Mesendoderm (in vitro differentiated cells): ENCODE measurements at regions not wholly inside any gene's neighbourhood (a gene's known extent, or its start where the extent isn't known, plus 50 kb on each side); places are given as distances from the start of the nearest gene placed in this dataset.
A peak's percentile ranks its signal among the peaks of the same experiment; 100 is the strongest.

Experiments used
- DNase-seq: peaks from one replicate; pipeline ENCODE4 v3.0.0; 2013
- H2AK5ac ChIP-seq: 2 replicates; pipeline ENCODE4 v1.6.1; 2013; ENCODE audit warnings: low read length, inconsistent platforms
- H2BK120ac ChIP-seq: 2 replicates; pipeline ENCODE4 v1.6.1; 2013; ENCODE audit warnings: low read depth, mild to moderate bottlenecking, low read length, moderate library complexity, mixed read lengths
- H2BK15ac ChIP-seq: replicated peaks from 2 replicates; pipeline ENCODE4 v1.6.1; 2013; ENCODE audit warnings: low read depth, mild to moderate bottlenecking, moderate library complexity
- H2BK5ac ChIP-seq: 2 replicates; pipeline ENCODE4 v1.6.1; 2013; ENCODE audit warnings: low read length, inconsistent platforms
- H3K18ac ChIP-seq: 2 replicates; pipeline ENCODE4 v1.6.1; 2013; ENCODE audit warnings: mild to moderate bottlenecking, low read length, mixed read lengths
- H3K23ac ChIP-seq: one replicate; pipeline ENCODE4 v1.6.1; 2013; ENCODE audit warnings: low read length
- H3K27ac ChIP-seq: 2 replicates; pipeline ENCODE4 v1.5.1; 2013; ENCODE audit warnings: low read depth, mild to moderate bottlenecking, inconsistent platforms, low read length, moderate library complexity
- H3K27me3 ChIP-seq: 2 replicates; pipeline ENCODE4 v1.6.1; 2013; ENCODE audit warnings: low read length, control low read depth, mild to moderate bottlenecking, inconsistent platforms; ENCODE audit not compliant: insufficient read depth, poor library complexity
- H3K36me3 ChIP-seq: 2 replicates; pipeline ENCODE4 v1.6.1; 2013; ENCODE audit warnings: low read length, inconsistent platforms; ENCODE audit not compliant: control insufficient read depth, insufficient read depth
- H3K4ac ChIP-seq: one replicate; pipeline ENCODE4 v1.6.1; 2013; ENCODE audit warnings: low read depth, mild to moderate bottlenecking, low read length, moderate library complexity
- H3K4me1 ChIP-seq: 2 replicates; pipeline ENCODE4 v1.6.1; 2013; ENCODE audit warnings: low read depth, low read length, inconsistent platforms; ENCODE audit not compliant: control insufficient read depth
- H3K4me2 ChIP-seq: 2 replicates; pipeline ENCODE4 v1.6.1; 2013; ENCODE audit warnings: low read length
- H3K4me3 ChIP-seq: 2 replicates; pipeline ENCODE4 v1.5.1; 2013; ENCODE audit warnings: mild to moderate bottlenecking, low read length
- H3K56ac ChIP-seq: one replicate; pipeline ENCODE4 v1.6.1; 2013; ENCODE audit warnings: low read length
- H3K79me1 ChIP-seq: 2 replicates; pipeline ENCODE4 v1.6.1; 2013; ENCODE audit warnings: low read length, inconsistent platforms
- H3K79me2 ChIP-seq: 2 replicates; pipeline ENCODE4 v1.6.1; 2013; ENCODE audit warnings: mild to moderate bottlenecking, low read length; ENCODE audit not compliant: control insufficient read depth, insufficient read depth
- H3K9ac ChIP-seq: 2 replicates; pipeline ENCODE4 v1.6.1; 2013; ENCODE audit warnings: low read length, inconsistent platforms
- H4K5ac ChIP-seq: one replicate; pipeline ENCODE4 v1.6.1; 2013; ENCODE audit warnings: low read length
- H4K8ac ChIP-seq: one replicate; pipeline ENCODE4 v1.6.1; 2013; ENCODE audit warnings: low read depth, mild to moderate bottlenecking, control low read depth, low read length, moderate library complexity
- WGBS: extraction: QIAGEN DNeasy Blood & Tissue Kit; methylation state at CpG from one replicate; pipeline ENCODE4 v1.1.7; 2013; ENCODE audit warnings: low lambda C conversion rate, missing lambda C conversion rate; ENCODE audit not compliant: insufficient coverage; ENCODE audit errors: extremely low coverage; 5-methylcytosine and 5-hydroxymethylcytosine counted together

- H3K27ac ChIP-seq: no peak overlapping the region
- no peak overlapping the region for H3K4me2 ChIP-seq
- H3K4me3 ChIP-seq: no peak overlapping the region
- H2AK5ac ChIP-seq: no peak overlapping the region
- no peak overlapping the region for H3K4ac ChIP-seq
- H3K79me1 ChIP-seq: no peaks in the 10 kb centered on the region
- no peak overlapping the region for H2BK5ac ChIP-seq
- H4K5ac ChIP-seq: no peak overlapping the region
- no CpG with 5 or more reads among the region's 3 CpGs for WGBS
- no peak overlapping the region for H3K23ac ChIP-seq
- H2BK120ac ChIP-seq: no peak overlapping the region
- H3K27me3 ChIP-seq: no peaks in the 10 kb centered on the region
- H3K4me1 ChIP-seq: no peaks in the 10 kb centered on the region
- no peaks in the 10 kb centered on the region for H3K36me3 ChIP-seq
- H3K9ac ChIP-seq: no peak overlapping the region
- H3K79me2 ChIP-seq: no peaks in the 10 kb centered on the region
- no peak overlapping the region for H3K56ac ChIP-seq
- H3K18ac ChIP-seq: no peak overlapping the region
- H4K8ac ChIP-seq: no peak overlapping the region
- H2BK15ac ChIP-seq: no peak overlapping the region
- peak; percentile 61 for DNase-seq
These were observed 159.8 kb upstream of the PIEZO2 start for GRCh38 chr18:11309172-11309571.

GRCh38 chr18:11308499-11308898 is 159.1 kb upstream of the PIEZO2 start:
- Histone ChIP-seq H3K27me3 (no peaks in the 10 kb centered on the region), H3K4me3 (no peak overlapping the region), H3K18ac (no peak overlapping the region), H4K5ac (no peak overlapping the region), H3K56ac (no peak overlapping the region), H3K36me3 (no peaks in the 10 kb centered on the region), H3K4me1 (no peaks in the 10 kb centered on the region), H3K4ac (no peak overlapping the region), H2BK120ac (no peak overlapping the region), H2AK5ac (no peak overlapping the region), H3K27ac (no peak overlapping the region), H3K23ac (no peak overlapping the region), H2BK15ac (no peak overlapping the region), H3K4me2 (no peak overlapping the region), H3K79me1 (no peaks in the 10 kb centered on the region), H3K9ac (no peak overlapping the region), H4K8ac (no peak overlapping the region), H3K79me2 (no peaks in the 10 kb centered on the region), H2BK5ac (no peak overlapping the region)
- no CpG with 5 or more reads among the region's 5 CpGs for WGBS
- no peak for DNase-seq

- no CpG with 5 or more reads among the region's 2 CpGs for WGBS
- H3K27me3 ChIP-seq: no peaks in the 10 kb centered on the region
These were observed 158.3 kb upstream of the PIEZO2 start for GRCh38 chr18:11307716-11308115.

DNA sequence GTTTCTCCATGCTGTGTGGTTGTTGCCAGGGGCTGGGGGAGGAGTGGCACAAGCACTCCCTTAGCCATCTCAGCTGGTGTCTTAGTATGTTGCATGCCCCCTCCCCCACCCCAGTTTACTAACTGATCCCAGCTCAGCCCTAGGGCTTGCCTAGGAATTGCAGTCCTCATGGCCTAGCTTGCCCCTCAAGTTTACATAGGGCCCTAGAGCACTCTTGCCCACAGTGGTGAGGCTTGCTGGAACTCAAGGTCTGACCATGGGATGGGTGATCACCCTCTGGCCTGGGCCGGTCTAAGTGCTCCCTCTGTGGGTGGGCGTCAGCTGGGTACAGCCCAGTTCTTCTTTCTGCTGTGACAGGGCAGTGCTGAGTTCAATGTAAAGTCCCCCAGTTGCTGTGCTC is 156.1 kb upstream of the PIEZO2 start:
- H2BK15ac ChIP-seq: no peak overlapping the region
- H3K79me1 ChIP-seq: no peaks in the 10 kb centered on the region
- H3K27ac ChIP-seq: no peak overlapping the region
- no peak overlapping the region for H4K8ac ChIP-seq
- H3K9ac ChIP-seq: no peak overlapping the region
- H3K36me3 ChIP-seq: no peaks in the 10 kb centered on the region
- no peak overlapping the region for H2BK120ac ChIP-seq
- no peak overlapping the region for H3K18ac ChIP-seq
- DNase-seq: peak; percentile 35
- H3K4me3 ChIP-seq: no peak overlapping the region
- H3K56ac ChIP-seq: no peak overlapping the region
- H2BK5ac ChIP-seq: no peak overlapping the region
- H3K4me1 ChIP-seq: no peaks in the 10 kb centered on the region
- no peaks in the 10 kb centered on the region for H3K79me2 ChIP-seq
- WGBS: no CpG with 5 or more reads among the region's 2 CpGs
- H3K4ac ChIP-seq: no peak overlapping the region
- no peak overlapping the region for H2AK5ac ChIP-seq
- no peak overlapping the region for H3K4me2 ChIP-seq
- H3K23ac ChIP-seq: no peak overlapping the region
- H4K5ac ChIP-seq: no peak overlapping the region
- no peaks in the 10 kb centered on the region for H3K27me3 ChIP-seq

More at GRCh38 chr18:11307716-11308115, 158.3 kb upstream of the PIEZO2 start:
- no peaks in the 10 kb centered on the region for H3K79me1 ChIP-seq
- no peak overlapping the region for H3K23ac ChIP-seq
- H4K8ac ChIP-seq: no peak overlapping the region
- no peak overlapping the region for H2BK120ac ChIP-seq
- H3K4me1 ChIP-seq: no peaks in the 10 kb centered on the region
- H3K18ac ChIP-seq: no peak overlapping the region
- H2BK15ac ChIP-seq: no peak overlapping the region
- no peak overlapping the region for H3K4ac ChIP-seq
- no peak overlapping the region for H3K4me2 ChIP-seq
- no peak for DNase-seq
- H2AK5ac ChIP-seq: no peak overlapping the region
- no peak overlapping the region for H4K5ac ChIP-seq
- no peak overlapping the region for H2BK5ac ChIP-seq
- H3K36me3 ChIP-seq: no peaks in the 10 kb centered on the region
- no peak overlapping the region for H3K9ac ChIP-seq
- H3K79me2 ChIP-seq: no peaks in the 10 kb centered on the region
- no peak overlapping the region for H3K27ac ChIP-seq
- H3K56ac ChIP-seq: no peak overlapping the region
- H3K4me3 ChIP-seq: no peak overlapping the region

- H3K23ac ChIP-seq: no peak overlapping the region
- no peak overlapping the region for H3K27ac ChIP-seq
These were observed 155.6 kb upstream of the PIEZO2 start for GRCh38 chr18:11304928-11305327.

DNA sequence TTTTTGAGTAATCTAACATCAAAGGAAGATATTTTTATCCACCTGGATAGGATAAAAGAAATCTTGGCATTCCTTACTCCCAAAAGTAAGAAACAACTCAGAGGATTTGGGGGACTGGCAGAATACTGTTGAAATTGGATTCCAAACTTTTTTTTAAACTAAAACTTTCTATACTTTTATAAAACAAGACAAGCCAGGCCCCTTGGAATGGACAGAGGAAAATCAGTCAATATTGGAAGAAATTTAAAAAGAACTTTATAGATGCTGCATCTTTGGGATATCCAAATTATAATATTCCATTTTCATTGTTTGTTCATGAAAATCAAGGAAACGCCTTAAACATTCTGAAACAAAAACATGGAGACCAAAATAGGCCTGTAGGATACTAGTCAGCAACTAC is 147.6 kb upstream of the PIEZO2 start:
- H4K5ac ChIP-seq: no peak overlapping the region
- no peaks in the 10 kb centered on the region for H3K4me1 ChIP-seq
- no peak for DNase-seq
- no peak overlapping the region for H2BK120ac ChIP-seq
- no peak overlapping the region for H2BK5ac ChIP-seq
- no peak overlapping the region for H4K8ac ChIP-seq
- no peak overlapping the region for H3K4me3 ChIP-seq
- no peak overlapping the region for H3K56ac ChIP-seq
- H3K79me1 ChIP-seq: no peaks in the 10 kb centered on the region
- no peak overlapping the region for H2BK15ac ChIP-seq
- H3K9ac ChIP-seq: no peak overlapping the region
- no peaks in the 10 kb centered on the region for H3K79me2 ChIP-seq
- H3K27ac ChIP-seq: no peak overlapping the region
- H3K4me2 ChIP-seq: no peak overlapping the region
- H3K27me3 ChIP-seq: no peaks in the 10 kb centered on the region
- no peak overlapping the region for H3K18ac ChIP-seq
- no peak overlapping the region for H3K4ac ChIP-seq
- WGBS: no CpG with 5 or more reads among the region's 1 CpG
- H3K36me3 ChIP-seq: no peaks in the 10 kb centered on the region
- H3K23ac ChIP-seq: no peak overlapping the region
- no peak overlapping the region for H2AK5ac ChIP-seq

More at GRCh38 chr18:11304928-11305327, 155.6 kb upstream of the PIEZO2 start:
- Histone ChIP-seq H3K79me1 (no peaks in the 10 kb centered on the region), H3K9ac (no peak overlapping the region), H3K4me2 (no peak overlapping the region), H2BK15ac (no peak overlapping the region), H2BK120ac (no peak overlapping the region), H3K27me3 (no peaks in the 10 kb centered on the region), H3K56ac (no peak overlapping the region), H3K4me1 (no peaks in the 10 kb centered on the region), H3K36me3 (no peaks in the 10 kb centered on the region), H2AK5ac (no peak overlapping the region), H3K18ac (no peak overlapping the region), H4K5ac (no peak overlapping the region), H2BK5ac (no peak overlapping the region), H4K8ac (no peak overlapping the region), H3K4ac (no peak overlapping the region), H3K4me3 (no peak overlapping the region), H3K79me2 (no peaks in the 10 kb centered on the region)
- WGBS: no CpG with 5 or more reads among the region's 4 CpGs
- DNase-seq: peak; percentile 10
